Thoracic aorta (tissue), 2 donors: ENCODE measurements at regions not wholly inside any gene's neighbourhood (a gene's known extent, or its start where the extent isn't known, plus 50 kb on each side); places are given as distances from the start of the nearest gene placed in this dataset.

Experiments
- ATAC-seq: fragments of 150-250 bp; one replicate; pipeline ENCODE4 v1.8.0; 2017; ENCODE audit warnings: low read depth; ENCODE audit not compliant: insufficient number of reproducible peaks, low FRiP score
- DNase-seq: peaks from one replicate; pipeline ENCODE4 v3.0.0-alpha.2; 2020; ENCODE audit warnings: low spot score
- H3K27ac ChIP-seq, 2 donors: fragments of 200-600 bp; sonication (generic); 1 replicate in 1 of 2; 2 replicates in 1 of 2; pipeline ENCODE4 v1.5.1; 2016; ENCODE audit warnings: mild to moderate bottlenecking in 2 of 2, moderate library complexity in 2 of 2
- H3K27me3 ChIP-seq: fragments of 200-600 bp; sonication (generic); replicated peaks from 2 replicates; pipeline ENCODE4 v1.6.0; 2016; ENCODE audit warnings: mild to moderate bottlenecking; ENCODE audit not compliant: insufficient read depth
- H3K36me3 ChIP-seq: fragments of 200-600 bp; sonication (generic); one replicate; pipeline ENCODE4 v1.5.1; 2016
- H3K4me1 ChIP-seq, 2 donors: fragments of 200-600 bp; sonication (generic); 1 replicate in 1 of 2; 2 replicates in 1 of 2; pipeline versions ENCODE4 v1.5.1 to v1.6.0; 2016; ENCODE audit warnings: low read depth in 2 of 2, mild to moderate bottlenecking in 1 of 2; ENCODE audit not compliant: control insufficient read depth in 1 of 2
- H3K4me3 ChIP-seq: fragments of 200-600 bp; sonication (generic); 2 replicates; pipeline ENCODE4 v1.5.1; 2016; ENCODE audit warnings: mild to moderate bottlenecking
- H3K9me3 ChIP-seq: fragments of 200-600 bp; sonication (generic); 2 replicates; pipeline ENCODE4 v1.5.1; 2016
- CTCF ChIP-seq: fragments of 200-600 bp; sonication (generic); IDR thresholded peaks from one replicate; pipeline ENCODE4 v1.5.1; 2019; ENCODE audit warnings: antibody characterized with exemption

- no peak overlapping the region for H3K27ac ChIP-seq
- no peaks in the 10 kb centered on the region for H3K4me1 ChIP-seq
- no peaks in the 10 kb centered on the region for H3K9me3 ChIP-seq
- TF ChIP-seq CTCF: no peak
- H3K27me3 ChIP-seq: no peaks in the 10 kb centered on the region
- ATAC-seq (no peak), DNase-seq (no peak)
- H3K36me3 ChIP-seq: no peaks in the 10 kb centered on the region
- no peak overlapping the region for H3K4me3 ChIP-seq
Observed at GRCh38 chr12:25876383-25877045, 82.0 kb upstream of the RASSF8 start.

GRCh38 chr12:25877446-25877845 is 81.0 kb upstream of the RASSF8 start:
- no peak for TF ChIP-seq CTCF
- H3K4me3 ChIP-seq: no peak overlapping the region
- ATAC-seq: no peak
- no peaks in the 10 kb centered on the region for H3K9me3 ChIP-seq
- H3K27ac ChIP-seq: no peak overlapping the region
- no peaks in the 10 kb centered on the region for H3K4me1 ChIP-seq
- no peaks in the 10 kb centered on the region for H3K27me3 ChIP-seq
- no peaks in the 10 kb centered on the region for H3K36me3 ChIP-seq
- no peak for DNase-seq

- Histone ChIP-seq H3K4me1 (no peaks in the 10 kb centered on the region), H3K9me3 (no peaks in the 10 kb centered on the region), H3K27ac (no peak overlapping the region), H3K4me3 (no peak overlapping the region), H3K27me3 (no peaks in the 10 kb centered on the region), H3K36me3 (no peaks in the 10 kb centered on the region)
- ATAC-seq (no peak), DNase-seq (no peak)
- no peak for TF ChIP-seq CTCF
Observed at GRCh38 chr12:25882266-25882665, 76.2 kb upstream of the RASSF8 start.

DNA sequence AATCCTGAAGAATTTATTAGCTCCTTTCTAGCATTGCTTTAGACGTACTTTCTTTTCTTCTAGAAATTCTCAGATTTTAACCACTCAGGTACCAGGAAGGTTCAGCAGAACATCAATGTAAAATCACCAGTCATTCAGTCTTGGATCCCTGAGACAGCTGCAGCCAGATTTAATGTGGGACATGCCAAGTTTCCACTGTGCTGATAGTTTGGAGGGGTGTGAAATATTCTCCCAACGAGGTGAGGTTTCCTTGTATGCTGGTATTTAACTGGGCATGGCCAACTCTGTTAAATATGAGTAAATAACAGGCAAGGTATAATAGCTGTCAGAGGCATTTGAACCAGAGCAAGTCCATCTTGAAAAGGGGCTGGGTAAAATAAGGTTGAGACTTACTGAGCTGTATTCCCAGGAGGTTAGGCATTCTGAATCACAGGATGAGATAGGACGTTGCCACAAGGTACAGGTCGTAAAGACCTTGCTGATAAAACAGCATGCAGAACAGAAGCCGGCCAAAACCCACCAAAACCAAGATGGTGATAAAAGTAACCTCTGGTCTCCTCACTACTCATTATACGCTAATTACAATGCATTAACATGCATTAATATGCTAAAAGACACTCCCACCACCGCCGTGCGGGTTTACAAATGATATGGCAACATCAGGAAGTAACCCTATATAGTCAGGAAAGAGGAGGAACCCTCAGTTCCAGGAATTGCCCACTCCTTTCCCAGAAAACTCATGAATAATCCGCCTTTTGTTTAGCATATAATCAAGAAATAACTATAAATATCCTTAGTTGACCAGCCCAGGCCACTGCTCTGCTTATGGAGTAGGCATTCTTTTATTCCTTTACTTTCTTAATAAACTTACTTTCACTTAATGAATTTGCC is 75.2 kb upstream of the RASSF8 start:
- no peaks in the 10 kb centered on the region for H3K27me3 ChIP-seq
- no peak for ATAC-seq
- H3K9me3 ChIP-seq: no peaks in the 10 kb centered on the region
- no peaks in the 10 kb centered on the region for H3K4me1 ChIP-seq
- no peak for DNase-seq
- H3K27ac ChIP-seq: no peak overlapping the region
- no peaks in the 10 kb centered on the region for H3K36me3 ChIP-seq
- no peak overlapping the region for H3K4me3 ChIP-seq
- TF ChIP-seq CTCF: no peak

- Histone ChIP-seq H3K4me3 (no peak overlapping the region), H3K9me3 (no peaks in the 10 kb centered on the region), H3K4me1 (no peaks in the 10 kb centered on the region), H3K36me3 (no peaks in the 10 kb centered on the region), H3K27ac (no peak overlapping the region), H3K27me3 (no peaks in the 10 kb centered on the region)
- DNase-seq (no peak), ATAC-seq (no peak)
- TF ChIP-seq CTCF: no peak
Observed at GRCh38 chr12:25884024-25884919, 74.2 kb upstream of the RASSF8 start.
